Large intestine (tissue), 3 donors: ENCODE measurements at regions not wholly inside any gene's neighbourhood (a gene's known extent, or its start where the extent isn't known, plus 50 kb on each side); places are given as distances from the start of the nearest gene placed in this dataset.

Experiments used
- DNase-seq, 2 donors: peaks; one replicate each; pipeline versions ENCODE4 v3.0.0 to v3.0.0-alpha.2; 2013
- H3K27ac ChIP-seq: one replicate; pipeline ENCODE4 v1.5.1; 2013; ENCODE audit warnings: low read length
- H3K27me3 ChIP-seq: 2 replicates; pipeline ENCODE4 v1.6.1; 2013; ENCODE audit warnings: low read length; ENCODE audit not compliant: control insufficient read depth, insufficient read depth
- H3K36me3 ChIP-seq: 2 replicates; pipeline ENCODE4 v1.6.1; 2013; ENCODE audit warnings: low read length; ENCODE audit not compliant: control insufficient read depth, insufficient read depth
- H3K4me1 ChIP-seq: one replicate; pipeline ENCODE4 v1.6.1; 2013; ENCODE audit warnings: low read length; ENCODE audit not compliant: control insufficient read depth, insufficient read depth
- H3K4me3 ChIP-seq: one replicate; pipeline ENCODE4 v1.5.1; 2013; ENCODE audit warnings: low read length
- H3K9me3 ChIP-seq: one replicate; pipeline ENCODE4 v1.6.1; 2013; ENCODE audit warnings: mild to moderate bottlenecking, low read depth, low read length, moderate library complexity; ENCODE audit not compliant: control insufficient read depth
- WGBS: methylation state at CpG from one replicate; pipeline ENCODE4 v1.1.5; 2013; ENCODE audit warnings: low lambda C conversion rate; ENCODE audit not compliant: insufficient coverage; 5-methylcytosine and 5-hydroxymethylcytosine counted together

DNA sequence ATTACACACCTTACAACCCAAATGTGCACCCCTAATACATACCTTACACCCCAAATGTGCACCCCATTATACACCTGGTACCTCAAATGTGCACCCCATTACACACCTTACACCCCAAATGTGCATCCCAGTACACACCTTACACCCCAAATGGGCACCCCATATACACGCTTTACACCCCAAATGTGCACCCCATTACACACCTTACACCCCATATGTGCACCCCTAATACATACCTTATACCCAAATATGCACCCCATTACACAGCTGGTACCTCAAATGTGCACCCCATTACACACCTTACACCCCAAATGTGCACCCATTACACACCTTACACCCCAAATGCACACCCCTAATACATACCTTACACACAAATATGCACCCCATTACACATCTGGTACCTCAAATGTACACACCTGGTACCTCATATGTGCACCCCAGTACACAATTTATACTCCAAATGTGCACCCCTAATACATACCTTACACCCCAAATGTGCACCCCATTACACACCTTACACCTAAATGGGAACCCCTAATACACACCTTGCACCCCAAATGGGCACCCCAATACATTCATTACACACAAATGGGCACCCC is 106.3 kb downstream of the KLF6 start:
- WGBS, result 100% methylated on average over 1 of the region's 1 CpG

GRCh38 chr10:3676564-3676963 is 108.4 kb downstream of the KLF6 start:
- no peak for DNase-seq

More for the DNA sequence above, 106.3 kb downstream of the KLF6 start:
- no peaks in the 10 kb centered on the region for H3K9me3 ChIP-seq
- no peaks in the 10 kb centered on the region for H3K36me3 ChIP-seq
- no peak for DNase-seq
- no peak overlapping the region for H3K27ac ChIP-seq
- H3K4me3 ChIP-seq, result no peak overlapping the region
- no peaks in the 10 kb centered on the region for H3K4me1 ChIP-seq
- no peaks in the 10 kb centered on the region for H3K27me3 ChIP-seq

DNA sequence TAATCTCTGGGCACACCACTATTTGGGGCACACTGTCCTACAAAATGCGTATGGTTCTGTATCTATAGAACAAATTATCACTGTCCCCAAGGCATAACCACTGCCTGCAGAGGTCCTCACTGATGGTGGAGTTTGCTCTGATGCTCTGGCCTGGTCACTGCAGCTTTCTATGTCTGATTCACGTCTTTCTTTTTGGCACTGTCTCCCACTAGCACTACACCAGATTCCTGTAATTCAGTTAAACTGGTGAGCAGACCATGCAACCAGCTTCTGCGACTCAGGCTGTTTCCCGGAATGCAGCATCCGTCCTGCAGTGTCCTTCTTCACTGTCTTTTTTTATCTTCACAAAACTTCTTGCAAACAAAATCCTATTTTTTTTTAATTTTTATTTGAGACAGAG is 112.8 kb downstream of the KLF6 start:
- Histone ChIP-seq H3K27me3 (peaks cover 9% of the 10 kb centered on the region), H3K4me3 (no peak overlapping the region), H3K4me1 (peaks cover 13% of the 10 kb centered on the region), H3K27ac (no peak overlapping the region), H3K9me3 (no peaks in the 10 kb centered on the region), H3K36me3 (no peaks in the 10 kb centered on the region)
- DNase-seq, result no peak
- 100% methylated on average over 3 of the region's 5 CpGs for WGBS

More at GRCh38 chr10:3676564-3676963, 108.4 kb downstream of the KLF6 start:
- WGBS, result 40% methylated on average over 1 of the region's 5 CpGs
- H3K36me3 ChIP-seq, result no peaks in the 10 kb centered on the region
- H3K27me3 ChIP-seq, result no peaks in the 10 kb centered on the region
- H3K9me3 ChIP-seq, result no peaks in the 10 kb centered on the region
- no peaks in the 10 kb centered on the region for H3K4me1 ChIP-seq
- no peak overlapping the region for H3K4me3 ChIP-seq
- H3K27ac ChIP-seq, result no peak overlapping the region

DNA sequence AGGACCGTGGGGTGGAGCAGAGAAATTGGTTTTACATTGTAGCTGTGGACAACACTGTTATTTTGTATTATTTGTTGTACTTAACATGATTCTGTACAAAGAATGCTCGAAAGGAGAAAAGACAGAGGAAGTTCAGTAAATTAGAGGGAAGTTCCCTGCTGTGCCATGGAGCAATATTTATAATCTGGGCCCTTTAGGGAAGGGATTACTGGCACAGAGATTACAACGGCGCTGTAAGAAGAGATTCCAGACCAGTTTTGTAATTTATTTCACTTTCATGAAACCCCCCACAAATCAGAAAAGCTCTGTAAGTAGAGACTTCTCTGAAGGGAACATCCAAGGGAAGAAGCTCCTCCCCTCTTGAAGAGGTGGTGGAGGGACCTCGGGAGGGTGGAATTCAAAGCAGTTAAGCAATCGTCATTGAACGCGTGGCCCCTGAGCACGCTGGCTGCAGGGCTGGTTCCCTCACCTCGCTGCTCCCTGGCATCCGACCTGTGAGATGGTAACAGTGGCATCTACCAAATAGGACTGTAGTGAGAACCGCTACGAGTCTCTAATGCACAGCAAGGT is 113.5 kb downstream of the KLF6 start:
- H3K9me3 ChIP-seq, result no peaks in the 10 kb centered on the region
- peaks cover 15% of the 10 kb centered on the region for H3K27me3 ChIP-seq
- no peak overlapping the region for H3K27ac ChIP-seq
- no peaks in the 10 kb centered on the region for H3K36me3 ChIP-seq
- WGBS, result 100% methylated on average over 2 of the region's 13 CpGs
- DNase-seq, result no peak
- H3K4me1 ChIP-seq, result peaks cover 13% of the 10 kb centered on the region
- H3K4me3 ChIP-seq, result no peak overlapping the region

- no peaks in the 10 kb centered on the region for H3K36me3 ChIP-seq
- no peak overlapping the region for H3K4me3 ChIP-seq
- no peak overlapping the region for H3K27ac ChIP-seq
- no peaks in the 10 kb centered on the region for H3K9me3 ChIP-seq
- H3K27me3 ChIP-seq, result peaks cover 30% of the 10 kb centered on the region
- WGBS, result no CpG with 5 or more reads among the region's 4 CpGs
- DNase-seq, result no peak
- peaks cover 13% of the 10 kb centered on the region for H3K4me1 ChIP-seq
Observed at GRCh38 chr10:3668966-3669330, 116.1 kb downstream of the KLF6 start.

DNA sequence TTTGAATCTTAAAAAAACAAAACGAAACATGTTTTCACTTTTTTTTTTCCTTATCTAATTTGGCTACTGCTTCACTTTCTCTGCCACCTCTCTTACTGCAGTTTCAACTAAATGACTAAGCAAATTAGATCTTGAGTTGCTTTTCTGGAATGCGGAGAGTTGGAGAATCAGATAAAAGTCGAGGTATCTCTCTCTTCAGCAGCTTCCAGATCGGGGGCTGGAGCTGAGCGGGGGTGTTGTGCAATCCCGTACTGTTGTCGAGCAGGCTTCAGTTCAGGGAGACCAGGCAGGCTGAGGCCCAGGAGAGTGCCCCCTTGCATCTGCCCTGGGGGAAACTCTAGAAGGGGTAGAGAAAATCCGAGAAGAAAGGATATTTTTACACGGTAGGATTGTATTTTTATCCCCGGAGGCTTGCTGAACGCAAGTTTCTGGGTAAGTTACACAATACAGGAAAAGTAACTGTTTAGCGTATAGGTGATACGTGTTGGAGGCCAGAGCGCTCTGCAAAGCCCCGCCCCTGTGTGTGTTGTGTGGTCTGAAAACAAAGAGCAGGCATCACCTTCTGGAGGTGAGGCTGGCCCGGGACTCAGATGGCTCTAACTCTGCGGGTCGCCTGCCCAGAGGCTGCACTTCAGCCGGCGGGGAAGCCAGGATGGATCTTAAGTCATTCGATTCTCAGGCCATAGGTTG is 116.6 kb downstream of the KLF6 start:
- peaks cover 32% of the 10 kb centered on the region for H3K27me3 ChIP-seq
- H3K4me3 ChIP-seq, result peak overlapping the region; percentile 13
- peaks cover 13% of the 10 kb centered on the region for H3K4me1 ChIP-seq
- DNase-seq, result peak; percentile 24 to 71
- no peaks in the 10 kb centered on the region for H3K9me3 ChIP-seq
- 16% methylated on average over 2 of the region's 21 CpGs for WGBS
- H3K27ac ChIP-seq, result no peak overlapping the region
- no peaks in the 10 kb centered on the region for H3K36me3 ChIP-seq

DNA sequence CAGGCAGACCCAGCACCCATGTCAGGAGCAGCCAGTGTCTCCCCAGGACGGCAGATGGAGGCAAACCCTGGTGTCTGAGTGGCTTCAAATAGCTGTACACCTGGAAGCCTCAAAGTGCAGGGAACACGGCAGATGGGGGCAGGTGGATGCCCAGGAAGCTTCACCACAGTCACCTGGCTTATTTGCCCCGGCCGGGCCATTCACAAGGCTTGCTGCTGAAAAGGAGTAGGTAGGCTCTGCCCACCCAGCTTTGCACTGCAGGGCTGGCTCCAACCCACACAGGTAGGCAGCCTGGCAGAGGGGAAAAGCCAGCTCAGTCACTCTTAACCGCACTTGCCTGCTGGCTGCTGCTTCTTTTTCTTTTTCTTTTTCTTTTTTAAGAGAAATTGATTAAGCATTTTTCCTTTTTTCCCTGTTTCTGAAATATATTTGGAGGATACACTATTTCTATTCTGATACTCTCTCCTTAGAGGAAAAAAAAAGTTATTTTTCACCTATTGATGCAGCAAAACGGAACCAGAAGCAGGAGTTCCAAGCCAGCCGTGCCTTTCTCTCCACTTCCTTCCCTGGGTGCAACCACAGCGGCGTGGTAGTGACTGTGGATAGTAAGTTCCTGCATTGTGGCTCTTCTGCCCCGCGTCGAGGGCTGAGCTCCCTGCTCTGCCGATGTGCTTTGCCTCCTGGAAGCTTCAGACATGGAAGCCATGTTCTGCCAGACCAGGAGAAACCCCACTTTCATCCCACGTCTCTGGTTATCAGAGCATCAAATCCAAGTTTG is 118.3 kb downstream of the KLF6 start:
- H3K36me3 ChIP-seq, result no peaks in the 10 kb centered on the region
- H3K27ac ChIP-seq, result no peak overlapping the region
- peaks cover 33% of the 10 kb centered on the region for H3K27me3 ChIP-seq
- WGBS, result 100% methylated on average over 1 of the region's 14 CpGs
- no peaks in the 10 kb centered on the region for H3K9me3 ChIP-seq
- H3K4me1 ChIP-seq, result peaks cover 13% of the 10 kb centered on the region
- H3K4me3 ChIP-seq, result no peak overlapping the region
- DNase-seq, result no peak

DNA sequence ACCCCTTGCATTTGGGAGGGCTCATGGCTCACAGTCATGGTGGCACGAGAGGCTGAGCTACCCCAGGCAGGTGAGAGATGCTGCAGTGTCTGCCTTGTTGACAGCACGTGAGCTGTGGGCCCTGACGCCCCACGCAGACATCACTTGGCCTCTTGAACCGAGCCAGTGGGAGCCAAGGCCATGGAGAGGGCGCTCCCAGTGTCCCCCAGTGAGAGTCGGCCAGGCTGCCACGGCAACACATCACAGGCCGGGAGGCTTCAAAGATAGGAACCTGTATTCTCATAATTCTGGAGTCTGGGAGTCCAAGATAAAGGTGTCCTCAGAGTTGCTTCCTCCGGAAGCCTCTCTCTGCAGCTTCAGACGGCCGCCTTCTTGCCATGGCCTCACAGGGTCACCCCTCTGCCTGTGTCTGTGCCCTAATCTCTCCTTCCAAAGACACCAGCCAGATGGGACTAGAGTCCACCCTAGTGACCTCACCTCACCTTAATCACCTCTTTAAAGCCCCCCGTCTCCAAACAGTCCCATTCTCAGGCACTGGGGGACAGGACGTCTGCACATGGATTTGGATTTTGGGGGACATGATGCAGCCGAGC is 119.6 kb downstream of the KLF6 start:
- Histone ChIP-seq H3K27me3 (peaks cover 28% of the 10 kb centered on the region), H3K4me1 (peaks cover 13% of the 10 kb centered on the region), H3K36me3 (no peaks in the 10 kb centered on the region), H3K4me3 (no peak overlapping the region), H3K27ac (no peak overlapping the region), H3K9me3 (no peaks in the 10 kb centered on the region)
- DNase-seq, result no peak
- no CpG with 5 or more reads among the region's 15 CpGs for WGBS

GRCh38 chr10:3662775-3663174 is 122.2 kb downstream of the KLF6 start:
- Histone ChIP-seq H3K4me3 (no peak overlapping the region), H3K27me3 (peaks cover 26% of the 10 kb centered on the region), H3K9me3 (no peaks in the 10 kb centered on the region), H3K4me1 (peaks cover 4% of the 10 kb centered on the region), H3K36me3 (no peaks in the 10 kb centered on the region), H3K27ac (no peak overlapping the region)
- 100% methylated on average over 2 of the region's 2 CpGs for WGBS
- DNase-seq, result no peak

GRCh38 chr10:3661271-3661670 is 123.7 kb downstream of the KLF6 start:
- Histone ChIP-seq H3K36me3 (no peaks in the 10 kb centered on the region), H3K4me1 (no peaks in the 10 kb centered on the region), H3K9me3 (no peaks in the 10 kb centered on the region), H3K27me3 (peaks cover 16% of the 10 kb centered on the region), H3K27ac (no peak overlapping the region), H3K4me3 (no peak overlapping the region)
- DNase-seq, result no peak
- no CpG with 5 or more reads among the region's 3 CpGs for WGBS
